CD4-positive, alpha-beta T cell treated with Interferon alpha-2 for 1 hour (primary cell): ENCODE measurements at regions not wholly inside any gene's neighbourhood (a gene's known extent, or its start where the extent isn't known, plus 50 kb on each side); places are given as distances from the start of the nearest gene placed in this dataset.

ENCODE experiments used
- DNase-seq, 2 donors: peaks; one replicate each; pipeline ENCODE4 v3.0.0-alpha.2; 2020 to 2022

DNA sequence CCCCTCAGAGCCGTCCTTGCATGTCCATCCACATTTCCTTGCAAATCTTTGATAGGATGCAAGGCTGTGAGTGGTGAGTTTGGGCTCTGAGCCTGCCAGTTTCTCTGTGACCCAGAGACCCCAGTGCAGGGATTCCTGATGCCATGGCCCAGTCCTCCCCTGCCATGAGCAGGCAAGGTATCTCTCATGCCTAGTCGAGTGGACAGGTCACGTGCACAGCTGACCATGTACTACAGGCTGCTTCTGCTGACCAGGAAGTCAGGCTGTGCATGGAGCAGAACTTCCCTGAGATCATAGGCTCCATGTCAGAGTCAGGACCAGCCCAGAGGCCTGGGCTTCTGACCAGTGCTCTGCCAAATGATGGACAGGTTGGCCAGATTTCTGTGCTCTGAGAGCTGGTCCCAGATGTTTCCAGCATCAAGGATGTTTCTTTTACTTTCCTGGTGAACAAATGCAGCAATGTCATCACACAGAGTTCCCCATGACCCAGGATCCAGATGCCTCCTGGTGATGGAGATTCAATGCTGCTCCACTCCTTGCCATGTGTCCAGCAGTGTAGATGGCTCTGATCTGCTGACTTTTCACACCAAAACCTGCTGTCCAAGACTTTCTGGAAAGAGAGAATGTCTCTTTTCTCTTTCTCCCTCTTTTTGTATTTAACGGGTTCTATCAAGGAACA is 321.6 kb upstream of the HS6ST1 start:
- no peak for DNase-seq

DNA sequence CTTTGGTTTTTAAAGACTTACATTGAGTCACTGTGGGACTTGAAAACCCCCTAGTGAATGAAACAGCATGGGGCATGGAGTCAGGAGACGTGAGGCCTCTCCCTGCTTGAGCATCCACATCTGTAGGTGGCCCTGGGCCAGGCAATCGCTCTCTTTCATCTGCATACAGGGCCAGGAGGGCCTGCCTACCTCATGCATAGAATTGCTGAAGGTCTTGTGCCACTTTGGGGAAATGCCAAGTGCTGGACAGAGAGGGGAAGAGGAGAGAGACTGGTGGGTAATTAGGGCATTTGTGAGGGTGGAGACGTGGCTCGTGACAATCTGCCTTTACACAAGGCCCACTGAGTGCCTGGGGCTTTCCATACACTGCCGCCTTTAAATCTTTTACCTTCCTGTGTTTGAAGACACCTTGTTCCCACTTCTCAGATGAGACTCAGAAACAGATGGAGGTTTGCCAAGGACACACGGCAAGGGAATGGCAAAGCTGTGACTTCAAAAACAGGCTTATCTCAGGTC is 322.2 kb upstream of the HS6ST1 start:
- DNase-seq, result no peak

DNA sequence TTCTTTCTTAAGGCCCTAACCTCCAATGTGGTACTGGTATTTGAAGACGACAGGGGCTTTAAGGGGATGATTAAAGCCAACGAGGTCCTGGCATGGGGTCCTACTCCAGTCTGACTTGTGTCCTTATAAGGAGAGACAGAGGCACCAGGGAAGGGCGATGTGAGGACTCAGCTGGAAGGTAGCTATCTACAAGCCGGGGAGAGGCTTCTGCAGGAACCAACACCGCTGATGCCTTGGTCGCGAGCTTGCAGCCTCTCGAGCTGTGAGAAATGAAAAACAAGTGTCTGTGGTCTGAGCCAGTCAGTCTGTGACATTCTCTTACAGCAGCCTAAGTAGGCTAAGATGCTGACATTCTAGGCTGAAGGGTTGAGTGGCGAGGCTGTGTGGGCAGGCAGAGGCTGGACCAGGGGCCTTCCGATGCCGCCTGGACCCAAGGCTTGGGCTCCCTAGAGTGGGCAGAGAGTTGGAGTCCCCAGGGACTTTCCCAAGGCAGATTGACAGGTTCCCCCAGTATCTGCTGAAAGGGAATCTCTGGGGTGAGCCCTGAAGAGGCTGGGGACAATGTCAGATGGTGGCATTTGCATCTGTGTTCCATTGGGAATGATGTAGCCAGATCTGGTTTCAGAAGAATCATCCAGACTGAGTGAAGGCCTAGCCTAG is 322.9 kb upstream of the HS6ST1 start:
- no peak for DNase-seq

DNA sequence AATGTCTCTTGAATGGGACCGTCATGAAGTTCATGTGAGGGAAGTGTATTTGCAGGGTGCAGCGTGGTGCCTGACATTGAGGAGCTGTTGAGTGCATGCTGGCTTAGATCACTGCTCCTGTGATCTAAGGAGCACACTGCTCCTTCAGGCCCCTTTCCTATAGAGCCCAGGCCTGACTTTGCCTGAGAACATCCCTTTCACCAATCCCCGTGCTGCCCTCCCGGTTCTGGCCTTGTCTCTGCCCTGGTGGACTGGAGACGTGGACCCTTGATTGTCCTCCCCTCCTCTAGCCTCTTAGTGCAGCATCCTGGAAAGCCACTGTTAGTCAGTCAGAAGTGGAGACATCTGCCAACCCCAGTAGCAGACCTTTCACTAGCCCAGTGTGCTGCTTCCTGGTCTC is 323.6 kb upstream of the HS6ST1 start:
- no peak for DNase-seq

DNA sequence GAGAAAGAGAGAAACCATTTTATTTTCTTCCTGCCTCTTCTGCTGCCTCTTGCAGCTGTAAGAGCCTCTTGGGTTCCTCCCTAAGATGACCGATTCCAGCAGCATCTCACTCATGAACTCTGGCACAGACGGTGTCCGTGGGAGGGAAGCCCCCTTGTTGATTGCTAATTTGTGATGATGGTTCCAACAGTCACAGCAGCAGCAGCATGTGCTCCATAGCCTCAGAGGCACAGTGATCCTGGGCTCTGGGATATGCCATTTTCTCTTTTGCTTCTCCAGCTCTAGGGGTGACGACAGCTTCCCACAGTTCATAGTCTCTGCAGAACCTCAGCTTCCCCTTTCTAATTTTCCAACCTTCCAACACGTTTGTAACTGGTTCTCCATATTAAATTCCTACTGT is 324.2 kb upstream of the HS6ST1 start:
- DNase-seq, result no peak

DNA sequence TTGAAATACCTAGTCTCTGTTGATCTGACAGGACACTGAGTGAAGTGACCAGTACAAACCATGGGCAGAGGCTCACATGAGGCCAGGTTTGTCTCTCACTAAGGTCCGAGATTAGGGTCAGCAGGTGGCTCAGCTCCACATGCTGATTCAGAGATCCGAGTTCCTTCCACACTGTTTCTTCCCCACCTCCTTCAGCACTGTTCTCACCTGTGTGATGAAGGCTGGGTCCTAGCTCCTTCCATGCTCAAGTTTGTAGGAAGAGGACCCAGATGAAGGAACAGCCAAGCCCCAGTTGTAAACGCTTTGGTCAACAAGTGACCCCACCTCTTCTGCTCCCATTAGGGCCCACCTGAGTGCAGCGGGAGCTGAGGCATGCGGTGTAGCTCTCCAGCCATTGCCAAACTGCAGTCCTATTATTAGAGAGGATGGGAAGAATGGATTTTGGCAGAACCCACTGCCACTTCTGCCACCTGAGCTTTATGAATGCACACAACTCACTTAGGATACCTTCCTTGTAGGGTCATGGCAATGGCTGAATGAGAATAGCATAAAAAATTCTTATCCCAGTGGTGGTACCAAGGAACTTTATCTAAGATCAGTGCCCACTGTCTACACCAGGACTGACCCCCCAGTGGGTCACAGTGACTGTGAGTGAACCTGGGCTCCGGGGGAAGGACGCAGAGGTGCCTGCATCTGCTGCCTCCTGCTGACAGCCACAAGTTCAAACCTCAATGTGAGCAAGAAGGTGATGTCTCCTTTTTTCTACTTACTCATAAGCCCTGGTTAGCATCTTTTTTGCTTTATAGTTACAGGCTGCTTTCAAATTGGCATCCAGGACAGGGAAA is 324.8 kb upstream of the HS6ST1 start:
- DNase-seq, result no peak

DNA sequence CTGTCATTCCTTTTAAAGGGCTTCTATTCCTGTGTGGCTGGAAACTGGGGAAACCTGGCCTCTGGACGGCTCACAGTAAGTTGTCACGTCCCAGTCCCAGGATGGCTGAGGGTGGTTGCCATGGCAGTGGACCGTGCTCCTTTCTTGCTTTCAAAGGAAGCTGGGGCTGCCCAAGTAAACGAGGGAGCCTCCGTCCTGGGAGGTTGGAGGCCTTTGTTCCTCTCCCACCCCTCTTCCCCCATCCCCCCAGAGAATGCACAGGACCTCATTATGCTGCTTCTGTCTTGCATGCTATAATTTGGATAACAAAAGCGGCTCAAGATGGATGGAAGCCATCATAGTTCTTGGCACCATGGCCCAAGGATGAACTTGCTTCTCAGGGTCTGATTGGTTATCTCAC is 325.5 kb upstream of the HS6ST1 start:
- DNase-seq, result no peak

DNA sequence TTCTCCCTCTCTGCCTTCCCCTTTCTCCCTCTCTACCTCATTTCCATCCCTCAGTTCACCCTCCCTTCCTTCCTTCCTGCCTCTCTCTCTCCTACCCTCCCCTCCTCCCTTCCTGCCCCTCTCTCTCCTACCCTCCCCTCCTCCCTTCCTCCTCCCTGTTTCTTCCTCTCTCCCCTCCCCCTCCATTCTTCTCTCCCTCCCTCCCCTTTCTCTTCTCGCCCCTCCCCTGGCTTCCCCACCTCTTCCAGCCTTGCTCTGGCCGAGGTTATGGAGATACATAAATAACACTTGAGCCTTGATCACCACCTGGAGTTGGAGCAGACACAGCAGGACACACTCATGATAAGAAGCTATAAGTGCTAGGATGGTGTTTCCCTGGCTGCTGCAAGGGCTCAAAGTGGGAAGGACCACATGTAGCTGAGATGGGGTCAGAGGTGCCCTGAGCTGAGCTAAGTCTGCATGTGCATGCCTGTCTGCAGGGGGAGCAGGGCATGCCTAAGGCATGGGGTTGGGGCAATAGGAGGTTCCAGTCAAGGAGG is 326.1 kb upstream of the HS6ST1 start:
- DNase-seq, result no peak

DNA sequence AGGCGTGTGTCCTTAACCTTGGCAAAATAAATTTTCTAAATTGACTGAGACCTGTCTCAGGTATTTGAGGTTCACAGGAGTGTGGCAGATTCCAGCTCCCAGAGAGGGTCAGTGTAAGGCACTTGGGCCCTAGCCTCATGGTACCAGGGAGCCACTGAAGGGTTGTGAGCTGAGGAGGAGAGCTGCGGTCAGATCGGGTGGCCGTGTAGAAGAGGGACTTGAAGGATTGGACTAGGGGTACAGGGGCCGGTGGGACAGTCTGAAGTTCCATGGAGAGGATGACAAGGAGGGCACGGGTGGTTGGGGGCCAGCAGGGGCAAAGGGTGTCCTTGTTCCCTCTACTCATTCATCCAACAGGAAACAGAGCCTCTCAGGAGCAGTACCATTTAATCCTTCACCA is 327.0 kb upstream of the HS6ST1 start:
- no peak for DNase-seq

DNA sequence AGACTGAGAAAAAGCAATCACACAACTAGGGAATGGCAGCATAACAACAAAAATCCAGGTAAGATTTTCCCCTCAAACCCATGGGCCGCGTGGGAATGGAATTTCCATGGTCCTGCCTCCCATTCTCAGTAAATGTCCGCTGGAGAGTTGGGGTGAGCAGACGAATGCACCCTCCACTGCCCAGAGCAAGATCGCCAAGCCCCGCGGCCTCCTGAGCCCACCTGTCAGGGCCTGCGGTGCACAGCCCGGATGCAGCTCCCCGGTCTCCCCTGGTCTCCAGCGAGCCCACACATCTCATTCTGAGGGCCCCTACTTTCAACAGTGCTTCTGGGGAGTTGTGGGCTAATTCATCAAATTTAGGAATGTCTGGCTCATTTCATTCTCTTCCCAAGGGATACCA is 327.4 kb upstream of the HS6ST1 start:
- DNase-seq, result no peak

DNA sequence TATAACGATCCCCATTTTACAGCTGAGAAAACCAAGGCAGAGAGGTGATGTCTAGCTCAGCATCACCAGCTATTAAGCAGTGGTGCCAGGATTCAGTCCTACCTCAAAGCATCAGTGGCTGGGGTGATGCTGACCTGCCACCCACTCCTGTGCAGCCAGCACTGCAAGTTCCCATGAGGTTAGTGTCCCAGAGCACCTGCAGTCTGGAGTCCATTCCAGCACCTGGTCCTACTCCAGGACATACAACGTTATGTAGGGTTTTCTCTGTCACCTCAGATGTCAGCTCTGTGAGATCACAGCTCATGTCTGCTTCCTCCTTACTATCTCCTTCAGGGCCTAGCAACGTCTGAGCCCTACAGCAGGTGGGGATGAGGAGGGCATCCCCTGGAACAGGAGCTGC is 328.0 kb upstream of the HS6ST1 start:
- no peak for DNase-seq

DNA sequence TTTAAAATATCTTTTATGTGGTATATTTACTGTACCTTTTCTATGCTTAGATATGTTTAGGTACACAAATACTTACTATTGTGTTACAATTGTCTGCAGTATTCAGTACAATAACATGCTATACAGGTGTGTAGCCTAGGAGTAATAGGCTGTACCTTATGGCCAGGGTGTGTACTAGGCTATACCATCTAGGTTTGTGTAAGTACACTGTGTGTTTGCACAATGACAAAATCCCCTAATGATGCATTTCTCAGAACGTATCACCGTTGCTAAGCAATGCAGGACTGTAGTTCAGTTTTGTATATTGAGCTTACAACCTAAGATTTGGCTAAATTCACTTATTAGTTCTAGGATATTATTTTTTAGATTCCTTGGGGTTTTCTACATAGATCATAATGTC is 332.3 kb upstream of the HS6ST1 start:
- DNase-seq, result no peak

DNA sequence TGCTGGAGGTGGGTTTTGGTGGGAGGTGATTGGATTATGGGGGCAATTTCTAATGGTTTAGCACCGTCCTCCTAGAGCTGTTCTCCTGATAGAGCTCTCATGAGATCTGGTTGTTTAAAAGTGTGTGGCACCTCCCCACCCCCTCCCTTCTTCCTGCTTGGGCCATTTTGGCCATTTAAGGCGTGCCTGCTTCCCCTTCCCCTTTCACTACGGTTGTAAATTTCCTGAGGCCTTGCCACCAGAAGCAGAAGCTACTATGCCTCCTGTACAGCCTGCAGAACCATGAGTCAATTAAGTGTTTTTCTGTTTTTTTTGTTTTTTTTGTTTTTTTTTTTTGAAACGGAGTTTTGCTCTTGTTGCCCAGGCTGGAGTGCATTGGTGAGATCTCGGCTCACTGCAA is 335.7 kb upstream of the HS6ST1 start:
- DNase-seq, result peak; percentile 16 to 52

DNA sequence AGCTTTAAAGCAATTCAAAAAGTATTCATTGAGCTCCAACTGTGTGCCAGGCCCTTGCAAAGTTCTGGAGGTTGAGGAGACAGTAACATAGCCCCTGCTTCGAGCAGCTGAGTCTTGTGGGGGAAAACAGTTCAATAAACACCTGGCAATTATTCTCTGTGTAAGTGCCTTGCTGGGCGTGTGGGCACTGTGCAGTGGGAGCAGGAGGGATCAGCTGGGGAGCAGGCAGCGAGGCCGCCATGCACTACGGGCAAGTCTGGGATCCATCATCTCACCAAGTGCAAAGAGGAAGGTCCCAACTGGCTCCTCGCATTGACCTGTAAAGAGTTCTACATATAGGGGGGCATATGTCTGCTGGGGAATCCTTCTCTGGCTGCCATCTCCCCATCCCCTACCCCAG is 342.2 kb upstream of the HS6ST1 start:
- no peak for DNase-seq

DNA sequence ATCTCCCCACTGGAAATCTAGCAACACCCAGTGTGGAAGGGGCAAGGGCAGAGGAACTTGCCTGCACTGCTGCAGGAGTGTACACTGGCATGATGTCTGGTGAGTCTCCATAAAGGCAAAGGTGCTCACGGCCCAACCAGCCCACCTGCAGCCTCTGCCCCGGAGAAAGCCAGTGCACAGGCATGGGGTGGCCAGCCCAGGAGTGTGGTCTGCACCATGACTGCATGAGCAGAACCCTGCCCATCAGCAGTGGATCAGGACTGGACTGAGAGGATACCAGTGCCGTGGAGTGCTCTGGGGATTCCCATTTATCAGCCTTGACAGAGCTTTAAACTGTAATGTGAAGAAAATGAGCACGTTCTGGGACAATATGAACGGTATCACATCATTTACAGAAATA is 342.6 kb upstream of the HS6ST1 start:
- DNase-seq, result no peak

DNA sequence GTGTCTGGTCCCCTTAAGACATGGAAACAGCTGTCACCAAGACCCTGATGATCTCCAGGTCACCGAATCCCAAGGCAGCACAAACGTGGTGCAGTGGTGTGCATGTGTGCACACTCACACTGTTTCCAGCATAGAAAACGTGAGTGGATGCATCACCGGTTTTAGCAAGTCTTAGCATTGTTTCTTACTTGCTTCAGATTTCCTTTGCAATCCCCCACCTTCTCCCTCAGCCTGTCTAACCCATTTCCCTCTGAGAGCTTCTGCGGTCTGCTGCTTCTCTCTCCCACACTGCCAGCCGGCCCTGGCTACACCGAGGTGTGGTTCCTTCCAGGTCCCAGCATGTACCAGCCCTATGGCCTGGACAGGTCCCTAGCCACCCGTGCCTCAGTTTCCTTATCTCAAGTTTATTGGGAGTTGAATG is 343.4 kb upstream of the HS6ST1 start:
- DNase-seq, result no peak

DNA sequence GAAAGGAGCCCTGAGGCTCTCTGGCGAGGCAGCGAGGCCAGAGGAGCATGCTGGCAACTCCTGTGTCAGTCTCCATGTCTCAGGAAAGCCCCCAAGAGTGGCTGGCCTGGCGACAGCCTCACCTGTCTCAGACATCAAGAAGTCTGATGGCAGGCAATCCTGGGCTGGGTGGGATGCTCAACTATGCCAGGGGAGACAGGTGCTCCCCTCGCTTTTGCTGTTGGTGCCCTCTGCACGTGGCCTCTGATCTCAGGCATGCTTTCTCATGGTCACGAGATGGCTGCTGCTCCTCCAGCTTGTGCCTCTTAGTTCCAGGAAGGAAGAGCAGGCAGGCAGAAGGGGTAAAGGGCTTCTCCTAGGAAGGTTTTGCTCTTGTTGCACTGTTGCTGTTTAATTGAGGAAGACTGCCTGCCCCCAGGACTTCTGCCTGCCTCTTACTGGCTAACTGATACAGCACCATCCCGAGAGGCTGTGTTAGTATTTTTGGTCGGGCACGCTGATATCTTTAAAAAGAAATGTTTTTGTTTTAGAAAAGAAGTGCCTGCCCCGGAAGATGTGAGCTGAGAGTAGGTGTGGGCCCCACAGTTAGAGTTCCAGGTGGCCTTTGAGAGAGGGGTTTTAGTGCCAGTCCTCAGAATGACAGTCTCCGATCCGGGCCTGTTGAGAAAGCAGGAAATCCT is 344.8 kb upstream of the HS6ST1 start:
- no peak for DNase-seq

DNA sequence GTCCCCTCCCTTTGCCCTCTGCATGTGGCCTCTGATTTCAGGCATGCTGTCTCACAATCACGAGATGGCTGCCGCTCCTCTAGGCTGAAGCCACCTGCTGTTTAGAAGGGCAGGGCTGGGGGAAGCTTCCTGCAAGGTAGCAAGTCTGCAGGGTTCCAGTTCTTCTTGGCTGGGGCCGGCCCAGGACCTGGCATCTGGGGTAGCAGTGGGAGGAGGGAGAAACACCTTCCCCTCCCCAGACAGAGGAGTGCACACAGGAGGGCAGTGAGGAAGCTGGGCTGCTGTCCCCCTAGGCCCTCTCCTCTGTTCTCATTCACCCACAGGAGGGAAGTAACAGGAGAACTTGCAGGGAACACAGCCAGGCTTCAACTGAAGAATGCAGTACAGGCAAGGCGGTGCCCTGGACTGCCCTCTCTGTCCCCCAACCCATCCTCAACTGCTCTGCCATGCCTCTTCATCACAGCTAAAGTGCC is 345.9 kb upstream of the HS6ST1 start:
- DNase-seq, result no peak

DNA sequence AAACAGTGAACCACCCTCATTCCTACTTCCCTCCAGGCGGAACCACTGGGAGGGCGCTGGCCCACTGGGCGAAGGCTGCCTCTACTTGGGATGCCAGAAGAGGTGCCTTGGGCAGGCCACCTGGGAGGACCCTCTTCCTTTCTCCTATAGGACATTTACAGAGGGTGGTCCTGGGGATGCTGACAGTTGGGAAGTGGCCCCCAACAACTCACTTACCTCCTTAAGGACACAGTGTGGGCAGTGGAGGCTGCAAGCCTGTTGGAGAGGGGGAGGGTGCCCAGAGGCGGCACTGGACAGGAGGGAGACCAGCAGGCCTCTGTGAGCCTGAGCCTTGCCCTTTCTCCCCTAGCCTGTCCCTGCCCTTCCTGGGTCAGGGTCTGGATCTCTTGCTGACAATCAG is 346.4 kb upstream of the HS6ST1 start:
- no peak for DNase-seq

DNA sequence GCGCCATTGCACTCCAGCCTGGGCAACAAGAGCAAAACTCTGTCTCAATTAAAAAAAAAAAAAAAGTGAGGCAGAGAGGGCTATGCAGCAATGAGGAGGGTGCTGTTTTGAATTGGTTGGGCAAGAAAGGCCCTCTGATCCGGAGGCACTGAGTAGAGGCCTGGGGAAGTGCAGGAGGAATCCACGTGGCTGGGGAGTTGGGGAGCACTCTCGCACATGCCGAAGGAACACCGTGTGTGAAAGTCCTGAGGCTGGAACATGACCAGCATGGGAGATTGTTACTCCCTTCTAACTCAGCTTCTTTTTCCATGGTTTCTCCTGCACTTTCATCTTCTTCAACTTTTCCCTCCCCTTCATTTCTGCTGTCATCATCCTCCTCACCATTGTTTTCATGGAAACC is 347.9 kb upstream of the HS6ST1 start:
- no peak for DNase-seq

DNA sequence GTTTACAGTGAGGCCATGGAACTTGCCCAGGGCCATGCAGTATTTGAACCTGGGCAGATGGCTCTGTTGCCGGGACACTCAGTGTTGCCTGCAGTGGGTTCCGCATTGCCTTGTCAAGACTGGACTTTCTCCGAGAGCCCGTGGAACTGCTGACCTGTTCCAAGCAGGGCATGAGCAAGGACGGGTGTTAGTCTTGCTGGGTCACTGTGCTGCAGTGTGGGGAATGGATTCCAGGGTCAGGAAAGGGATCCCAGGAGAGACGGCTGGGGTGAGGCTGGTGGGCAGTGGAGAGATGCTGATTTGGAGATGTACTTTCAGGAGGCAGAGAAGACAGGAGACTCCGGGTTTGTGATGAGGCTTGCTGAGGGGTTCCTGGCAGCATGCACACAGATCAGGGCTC is 348.7 kb upstream of the HS6ST1 start:
- DNase-seq, result no peak

DNA sequence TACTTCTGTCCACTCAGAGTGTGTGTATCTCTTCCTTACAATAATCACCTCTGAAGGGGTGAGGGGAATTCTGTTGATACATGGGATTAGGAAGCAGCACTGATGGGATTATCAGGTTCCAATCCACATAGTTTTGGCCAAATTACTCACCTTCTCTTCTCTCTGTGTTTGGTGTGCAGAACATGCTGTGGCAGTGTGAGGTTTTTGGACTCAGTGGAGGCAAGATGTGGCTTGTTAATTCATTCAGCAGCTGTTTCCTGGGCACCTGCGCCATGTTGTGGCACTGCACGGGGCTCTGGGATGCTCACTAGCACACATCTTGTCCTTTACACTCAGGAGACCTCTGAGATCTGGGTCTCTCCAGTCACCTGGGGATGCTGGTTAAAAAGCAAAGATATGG is 350.3 kb upstream of the HS6ST1 start:
- DNase-seq, result no peak

DNA sequence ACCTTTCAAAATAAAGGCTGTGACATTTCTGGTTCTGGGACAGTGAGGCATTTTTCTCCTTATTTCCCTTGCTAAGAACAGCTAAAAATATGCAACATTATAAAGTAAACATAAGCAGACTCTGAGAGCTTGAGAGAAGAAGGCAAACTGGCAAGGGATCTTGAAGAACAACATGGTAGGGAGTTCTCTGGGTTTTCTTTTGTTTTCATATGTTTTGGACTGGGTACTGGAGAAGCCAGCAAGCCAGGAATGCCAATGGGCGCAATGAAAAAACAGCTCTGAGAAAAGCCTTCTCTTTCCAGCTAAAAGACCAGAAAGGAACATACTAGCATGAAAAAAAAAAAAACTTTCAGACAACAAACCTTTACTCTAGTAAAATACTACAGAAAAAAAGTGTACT is 351.4 kb upstream of the HS6ST1 start:
- no peak for DNase-seq
